ENCODE measurements at regions not wholly inside any gene's neighbourhood (a gene's known extent, or its start where the extent isn't known, plus 50 kb on each side); places are given as distances from the start of the nearest gene placed in this dataset.

- no peak for TF ChIP-seq POLR2A (IDR thresholded peaks at IDR 0.05)
- no peak for TF ChIP-seq CTCF (IDR thresholded peaks at IDR 0.05)
- TF ChIP-seq POLR2AphosphoS5 (IDR thresholded peaks at IDR 0.05), result no peak
- TF ChIP-seq EP300 (IDR thresholded peaks at IDR 0.05), result no peak
Observed at GRCh38 chr3:5296362-5296761, 108.9 kb downstream of the EDEM1 start.

All from stomach (tissue), 4 donors.